Caco-2 (cell line): ENCODE measurements at regions not wholly inside any gene's neighbourhood (a gene's known extent, or its start where the extent isn't known, plus 50 kb on each side); places are given as distances from the start of the nearest gene placed in this dataset.
A peak's percentile ranks its signal among the peaks of the same experiment; 100 is the strongest.

ENCODE experiments used
- BruUV-seq: library from RNA; stranded (reverse); fragments of 400-500 nt; replicated peaks from 2 replicates; lab custom pipeline; 2021; lab: Mats Ljungman, UMichigan
- CTCF ChIA-PET: fragments of 300-600 bp; sonication (Branson Sonifier 250); formaldehyde crosslinking; loops from one replicate; lab custom pipeline; 2022; ENCODE audit warnings: antibody characterized with exemption; lab: Charles Lee
- POLR2A ChIA-PET: fragments of 300-600 bp; sonication (Branson Sonifier 250); formaldehyde crosslinking; loops from one replicate; lab custom pipeline; 2022; ENCODE audit warnings: antibody characterized with exemption; lab: Charles Lee
- DNase-seq, 2 experiments: peaks; one replicate each; pipeline versions ENCODE4 v3.0.0 to v3.0.0-alpha.2; 2020 to 2022
- H3K27me3 ChIP-seq: replicated peaks from 2 replicates; pipeline ENCODE4 v1.6.0; 2011; ENCODE audit warnings: low read length; ENCODE audit not compliant: control insufficient read depth, insufficient read depth
- H3K36me3 ChIP-seq: 2 replicates; pipeline ENCODE4 v1.5.1; 2011; ENCODE audit warnings: low read length; ENCODE audit not compliant: control insufficient read depth, insufficient read depth
- H3K4me1 ChIP-seq: fragments of 250-450 bp; sonication (Bioruptor Pico); 2 replicates; pipeline ENCODE4 v1.5.1; 2020; ENCODE audit warnings: mild to moderate bottlenecking
- H3K4me3 ChIP-seq: 2 replicates; pipeline ENCODE4 v1.5.1; 2011; ENCODE audit warnings: low read depth, mild to moderate bottlenecking, control low read depth, low read length
- H3K9me3 ChIP-seq: fragments of 250-450 bp; sonication (Bioruptor Pico); 2 replicates; pipeline ENCODE4 v1.5.1; 2020; ENCODE audit warnings: mild to moderate bottlenecking, moderate library complexity
- H3K27ac Mint-ChIP-seq: one replicate; pipeline ENCODE4 v1.8.0; 2022; ENCODE audit warnings: mixed read lengths; ENCODE audit not compliant: unreplicated experiment
- H3K27me3 Mint-ChIP-seq: one replicate; pipeline ENCODE4 v1.8.0; 2022; ENCODE audit warnings: mixed read lengths; ENCODE audit not compliant: insufficient read depth, unreplicated experiment
- H3K36me3 Mint-ChIP-seq: one replicate; pipeline ENCODE4 v1.8.0; 2022; ENCODE audit warnings: mild to moderate bottlenecking, mixed read lengths; ENCODE audit not compliant: insufficient read depth, unreplicated experiment
- H3K4me1 Mint-ChIP-seq: one replicate; pipeline ENCODE4 v1.8.0; 2022; ENCODE audit warnings: low read depth, mixed read lengths; ENCODE audit not compliant: unreplicated experiment
- H3K4me3 Mint-ChIP-seq: one replicate; pipeline ENCODE4 v1.8.0; 2022; ENCODE audit warnings: mild to moderate bottlenecking, moderate library complexity, mixed read lengths; ENCODE audit not compliant: unreplicated experiment
- H3K9me3 Mint-ChIP-seq: one replicate; pipeline ENCODE4 v1.8.0; 2022; ENCODE audit warnings: mixed read lengths; ENCODE audit not compliant: unreplicated experiment
- intact Hi-C: fragments of 100-400 bp; cut with micrococcal nuclease; formaldehyde crosslinking; loops from one replicate; pipeline ENCODE4 v1.10.0; 2022; ENCODE audit not compliant: unreplicated experiment
- TF ChIP-seq, protein P1 (sequence below), 2 experiments: fragments of 200-600 bp in 1 of 2; IDR thresholded peaks; 1 replicate in 1 of 2; 2 replicates in 1 of 2; pipeline versions ENCODE4 v1.5.1 to v1.8.0; 2011 to 2022; ENCODE audit warnings: antibody characterized with exemption in 1 of 2, control low read depth in 1 of 2, inconsistent platforms in 1 of 2, low read depth in 1 of 2, low read length in 1 of 2, mild to moderate bottlenecking in 1 of 2, moderate library complexity in 1 of 2; ENCODE audit not compliant: insufficient read depth in 1 of 2, severe bottlenecking in 1 of 2, unreplicated experiment in 1 of 2

DNA sequence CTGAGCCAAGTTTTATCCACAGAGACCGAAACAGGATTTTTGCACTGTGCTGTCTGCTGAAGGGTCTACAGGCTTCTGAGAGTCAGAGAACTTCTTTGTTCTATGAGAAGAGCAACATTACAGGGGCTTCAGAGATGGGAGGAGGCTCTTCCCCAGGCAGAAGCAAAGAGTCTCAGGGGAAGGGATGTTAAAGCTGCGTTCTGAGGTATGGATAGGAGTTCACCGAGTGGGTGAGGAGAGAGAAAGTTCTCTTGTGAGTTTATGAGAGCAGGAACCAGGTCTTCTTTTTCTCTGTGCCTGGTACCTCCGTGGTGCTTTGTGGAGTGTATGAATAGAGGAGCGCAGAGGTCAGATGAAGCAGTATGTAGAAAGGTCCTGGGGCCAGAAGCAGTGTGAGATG lies 155.1 kb downstream of the PDGFRA start:
- no peaks in the 10 kb centered on the region for H3K4me1 ChIP-seq
- intact Hi-C loops, result loop anchor here (1.0 to 10.0 kb wide), 2 partner anchors 56 to 301 kb away; no protein-coding TSS in a partner anchor
- Mint-ChIP-seq H3K36me3 (no peaks in the 10 kb centered on the region), H3K4me3 (no peak overlapping the region), H3K27me3 (peaks cover 4% of the 10 kb centered on the region), H3K9me3 (no peaks in the 10 kb centered on the region), H3K27ac (no peak overlapping the region), H3K4me1 (no peaks in the 10 kb centered on the region)
- H3K9me3 ChIP-seq, result no peaks in the 10 kb centered on the region
- H3K36me3 ChIP-seq, result no peaks in the 10 kb centered on the region
- ChIA-PET POLR2A (no interaction called here), CTCF (no interaction called here)
- TF ChIP-seq, protein P1, sequence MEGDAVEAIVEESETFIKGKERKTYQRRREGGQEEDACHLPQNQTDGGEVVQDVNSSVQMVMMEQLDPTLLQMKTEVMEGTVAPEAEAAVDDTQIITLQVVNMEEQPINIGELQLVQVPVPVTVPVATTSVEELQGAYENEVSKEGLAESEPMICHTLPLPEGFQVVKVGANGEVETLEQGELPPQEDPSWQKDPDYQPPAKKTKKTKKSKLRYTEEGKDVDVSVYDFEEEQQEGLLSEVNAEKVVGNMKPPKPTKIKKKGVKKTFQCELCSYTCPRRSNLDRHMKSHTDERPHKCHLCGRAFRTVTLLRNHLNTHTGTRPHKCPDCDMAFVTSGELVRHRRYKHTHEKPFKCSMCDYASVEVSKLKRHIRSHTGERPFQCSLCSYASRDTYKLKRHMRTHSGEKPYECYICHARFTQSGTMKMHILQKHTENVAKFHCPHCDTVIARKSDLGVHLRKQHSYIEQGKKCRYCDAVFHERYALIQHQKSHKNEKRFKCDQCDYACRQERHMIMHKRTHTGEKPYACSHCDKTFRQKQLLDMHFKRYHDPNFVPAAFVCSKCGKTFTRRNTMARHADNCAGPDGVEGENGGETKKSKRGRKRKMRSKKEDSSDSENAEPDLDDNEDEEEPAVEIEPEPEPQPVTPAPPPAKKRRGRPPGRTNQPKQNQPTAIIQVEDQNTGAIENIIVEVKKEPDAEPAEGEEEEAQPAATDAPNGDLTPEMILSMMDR (IDR thresholded peaks at IDR 0.05; ENCODE audit: insufficient read depth in 1 of 2, low read depth in 1 of 2, low read length in 1 of 2, severe bottlenecking in 1 of 2, unreplicated experiment in 1 of 2), result no peak
- no TSS peak for BruUV-seq
- no peak for DNase-seq
- no peaks in the 10 kb centered on the region for H3K27me3 ChIP-seq
- no peak overlapping the region for H3K4me3 ChIP-seq

DNA sequence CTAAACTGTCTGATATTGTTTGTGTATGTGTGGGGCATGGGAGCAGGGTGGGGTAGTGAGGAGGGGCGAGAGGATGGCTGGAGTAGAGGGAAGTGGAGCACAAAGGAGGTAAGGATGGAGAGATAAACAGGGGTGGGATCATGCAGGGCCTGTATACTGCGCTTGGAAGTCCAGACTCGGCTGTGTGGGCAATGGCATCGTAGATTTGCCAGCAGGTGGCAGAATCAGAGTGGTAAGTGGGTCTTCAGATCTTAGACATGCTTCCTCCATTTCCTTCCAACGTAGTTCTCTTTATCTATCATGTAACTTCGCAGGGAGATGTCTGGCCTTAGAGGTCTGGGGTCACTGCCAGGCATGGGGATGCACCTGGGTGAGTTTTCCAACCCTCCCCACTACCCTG lies 155.5 kb downstream of the PDGFRA start:
- no peaks in the 10 kb centered on the region for H3K36me3 ChIP-seq
- ChIA-PET CTCF (interaction anchor here (0.6 to 0.9 kb wide), 2 partner anchors 49 to 1281 kb away, joined by 3 read pairs; no protein-coding TSS in a partner anchor), POLR2A (no interaction called here)
- no peak overlapping the region for H3K27ac Mint-ChIP-seq
- H3K4me3 Mint-ChIP-seq, result no peak overlapping the region
- no peaks in the 10 kb centered on the region for H3K4me1 ChIP-seq
- no peak overlapping the region for H3K4me3 ChIP-seq
- H3K27me3 ChIP-seq, result no peaks in the 10 kb centered on the region
- H3K27me3 Mint-ChIP-seq, result peaks cover 4% of the 10 kb centered on the region
- intact Hi-C loops, result loop anchor here (1.0 to 10.0 kb wide), 2 partner anchors 56 to 300 kb away; no protein-coding TSS in a partner anchor
- no peaks in the 10 kb centered on the region for H3K36me3 Mint-ChIP-seq
- TF ChIP-seq, protein P1 (IDR thresholded peaks at IDR 0.05; ENCODE audit: insufficient read depth in 1 of 2, low read depth in 1 of 2, low read length in 1 of 2, severe bottlenecking in 1 of 2, unreplicated experiment in 1 of 2), result peak; percentile 26 to 34
- DNase-seq, result peak in 1 of 2 experiments; percentile 13
- H3K9me3 Mint-ChIP-seq, result no peaks in the 10 kb centered on the region
- no peaks in the 10 kb centered on the region for H3K9me3 ChIP-seq
- H3K4me1 Mint-ChIP-seq, result no peaks in the 10 kb centered on the region
- BruUV-seq, result no TSS peak

DNA sequence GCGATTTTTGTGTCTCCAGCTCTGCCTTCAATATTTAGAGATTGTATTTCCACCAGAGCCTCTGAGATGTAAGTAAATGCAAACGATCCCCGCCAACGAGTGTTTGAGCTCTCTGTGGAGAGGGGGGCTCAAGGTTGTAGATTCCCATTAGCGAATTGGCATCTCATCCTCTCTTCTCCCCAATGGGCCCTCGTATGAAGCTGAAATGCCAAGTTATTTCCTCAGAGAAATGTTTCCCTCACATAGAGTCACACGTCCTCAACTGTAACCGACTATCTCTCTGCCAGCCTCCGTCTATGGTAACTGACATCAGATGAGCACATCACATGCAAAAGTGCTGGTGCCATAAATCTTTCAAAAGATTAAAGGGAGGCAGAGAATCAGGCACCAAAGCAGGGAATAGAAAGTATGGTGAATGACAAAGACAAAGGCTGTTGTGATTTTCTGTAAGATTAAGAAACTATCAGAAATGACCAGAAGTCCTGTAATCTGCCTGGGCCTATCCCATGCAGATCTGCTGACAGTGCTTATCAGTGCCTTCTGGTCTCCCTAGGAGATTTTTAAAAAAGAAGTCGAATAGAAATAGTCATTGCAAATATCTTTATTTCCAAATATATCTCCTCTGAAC lies 157.1 kb downstream of the PDGFRA start:
- H3K27me3 ChIP-seq, result no peaks in the 10 kb centered on the region
- no peaks in the 10 kb centered on the region for H3K36me3 ChIP-seq
- DNase-seq, result no peak
- H3K9me3 Mint-ChIP-seq, result no peaks in the 10 kb centered on the region
- intact Hi-C loops, result loop anchor here (10.0 kb wide), 1 partner anchor 299 kb away; no protein-coding TSS in a partner anchor
- no peaks in the 10 kb centered on the region for H3K9me3 ChIP-seq
- ChIA-PET POLR2A (no interaction called here), CTCF (no interaction called here)
- no peak overlapping the region for H3K4me3 Mint-ChIP-seq
- H3K4me1 ChIP-seq, result no peaks in the 10 kb centered on the region
- TF ChIP-seq, protein P1 (IDR thresholded peaks at IDR 0.05; ENCODE audit: insufficient read depth in 1 of 2, low read depth in 1 of 2, low read length in 1 of 2, severe bottlenecking in 1 of 2, unreplicated experiment in 1 of 2), result no peak
- H3K27ac Mint-ChIP-seq, result no peak overlapping the region
- H3K4me3 ChIP-seq, result no peak overlapping the region
- BruUV-seq, result no TSS peak
- H3K4me1 Mint-ChIP-seq, result no peaks in the 10 kb centered on the region
- no peaks in the 10 kb centered on the region for H3K36me3 Mint-ChIP-seq
- peaks cover 4% of the 10 kb centered on the region for H3K27me3 Mint-ChIP-seq
